Gastrocnemius medialis (tissue), 4 donors: ENCODE measurements at regions not wholly inside any gene's neighbourhood (a gene's known extent, or its start where the extent isn't known, plus 50 kb on each side); places are given as distances from the start of the nearest gene placed in this dataset.

Experiments used
- ATAC-seq, 2 donors: fragments of 150-250 bp; one replicate each; pipeline ENCODE4 v1.9.1; 2016
- DNase-seq, 2 donors: peaks; one replicate each; pipeline ENCODE4 v3.0.0-alpha.2; 2019
- H3K27ac ChIP-seq, 4 donors: fragments of 200-600 bp; sonication (generic); 1 replicate in 1 of 4; 2 replicates in 3 of 4; pipeline ENCODE4 v1.5.1; 2016 to 2018; ENCODE audit warnings: mild to moderate bottlenecking in 2 of 4, moderate library complexity in 1 of 4
- H3K27me3 ChIP-seq, 3 donors: fragments of 200-600 bp; sonication (generic) in 2 of 3; 1 replicate in 1 of 3; 2 replicates in 2 of 3; pipeline versions ENCODE4 v1.5.1 to v1.6.0; 2016 to 2019; ENCODE audit warnings: mild to moderate bottlenecking in 1 of 3, moderate library complexity in 1 of 3
- H3K36me3 ChIP-seq, 2 donors: fragments of 200-600 bp; sonication (generic) in 1 of 2; one replicate each; pipeline ENCODE4 v1.5.1; 2017 to 2018
- H3K4me1 ChIP-seq, 2 donors: fragments of 200-600 bp; sonication (generic) in 1 of 2; one replicate each; pipeline ENCODE4 v1.5.1; 2016 to 2017; ENCODE audit warnings: mild to moderate bottlenecking in 2 of 2
- H3K4me3 ChIP-seq, 4 donors: fragments of 200-600 bp; sonication (generic) in 3 of 4; 1 replicate in 1 of 4; 2 replicates in 3 of 4; pipeline ENCODE4 v1.5.1; 2016 to 2019; ENCODE audit warnings: mild to moderate bottlenecking in 2 of 4
- H3K9me3 ChIP-seq, 3 donors: fragments of 200-600 bp; sonication (generic) in 2 of 3; 1 replicate in 1 of 3; 2 replicates in 2 of 3; pipeline ENCODE4 v1.5.1; 2016 to 2019
- CTCF ChIP-seq, 5 experiments: fragments of 450-650 bp in 3 of 5; fragments of 200-600 bp in 2 of 5; sonication (generic) in 2 of 5; IDR thresholded peaks in 4 of 5; conservative IDR thresholded peaks in 1 of 5; 1 replicate in 4 of 5; 2 replicates in 1 of 5; pipeline ENCODE4 v1.5.1; 2016 to 2019; ENCODE audit warnings: antibody characterized with exemption in 5 of 5, mild to moderate bottlenecking in 3 of 5, moderate library complexity in 3 of 5
- POLR2A ChIP-seq, 2 donors: fragments of 450-650 bp; IDR thresholded peaks; one replicate each; pipeline ENCODE4 v1.6.1; 2017; ENCODE audit warnings: antibody characterized with exemption in 2 of 2, mild to moderate bottlenecking in 2 of 2, moderate library complexity in 2 of 2
- in situ Hi-C, 4 donors: fragments of 200-750 bp; cut with MboI; loops; one replicate each; pipeline versions ENCODE4 v1.15.0 to v1.8.0; 2017; ENCODE audit warnings: low sequenced_read_pairs in 4 of 4
- intact Hi-C: fragments of 100-400 bp; cut with DNase I; formaldehyde crosslinking; loops from one replicate; pipeline ENCODE4 v1.15.1; 2023; ENCODE audit warnings: low total_unique reads

GRCh38 chr3:30181581-30181980, 424.8 kb upstream of the TGFBR2 start:
- in situ Hi-C loops, result no loop called here

GRCh38 chr3:30183421-30183820, 423.0 kb upstream of the TGFBR2 start:
- Histone ChIP-seq H3K27me3 (no peaks in the 10 kb centered on the region), H3K9me3 (no peaks in the 10 kb centered on the region), H3K27ac (no peak overlapping the region), H3K36me3 (no peaks in the 10 kb centered on the region), H3K4me1 (no peaks in the 10 kb centered on the region), H3K4me3 (no peak overlapping the region)
- in situ Hi-C loops, result no loop called here
- no peak for ATAC-seq
- TF ChIP-seq POLR2A (IDR thresholded peaks at IDR 0.05) (no peak), CTCF (IDR thresholded peaks at IDR 0.05 in 4 of 5, conservative IDR thresholded peaks at IDR 0.05 in 1 of 5) (no peak)
- DNase-seq, result no peak
- intact Hi-C loops, result no loop called here

More at GRCh38 chr3:30181581-30181980, 424.8 kb upstream of the TGFBR2 start:
- DNase-seq (no peak), ATAC-seq (no peak)
- no peak overlapping the region for H3K4me3 ChIP-seq
- no peaks in the 10 kb centered on the region for H3K27me3 ChIP-seq
- H3K36me3 ChIP-seq, result no peaks in the 10 kb centered on the region
- intact Hi-C loops, result no loop called here
- H3K4me1 ChIP-seq, result no peaks in the 10 kb centered on the region
- no peaks in the 10 kb centered on the region for H3K9me3 ChIP-seq
- H3K27ac ChIP-seq, result no peak overlapping the region
- TF ChIP-seq POLR2A (IDR thresholded peaks at IDR 0.05), result no peak
- no peak for TF ChIP-seq CTCF (IDR thresholded peaks at IDR 0.05 in 4 of 5, conservative IDR thresholded peaks at IDR 0.05 in 1 of 5)

GRCh38 chr3:30184091-30184810, 422.1 kb upstream of the TGFBR2 start:
- DNase-seq, result no peak
- intact Hi-C loops, result no loop called here
- TF ChIP-seq CTCF (IDR thresholded peaks at IDR 0.05 in 4 of 5, conservative IDR thresholded peaks at IDR 0.05 in 1 of 5) (no peak), POLR2A (IDR thresholded peaks at IDR 0.05) (no peak)

GRCh38 chr3:30185872-30186271, 420.5 kb upstream of the TGFBR2 start:
- in situ Hi-C loops, result no loop called here
- H3K27me3 ChIP-seq, result no peaks in the 10 kb centered on the region
- no peak overlapping the region for H3K4me3 ChIP-seq
- DNase-seq, result no peak
- no peaks in the 10 kb centered on the region for H3K9me3 ChIP-seq
- H3K4me1 ChIP-seq, result peaks cover 5% of the 10 kb centered on the region in 2 donors
- no peak for ATAC-seq
- H3K36me3 ChIP-seq, result no peaks in the 10 kb centered on the region
- H3K27ac ChIP-seq, result no peak overlapping the region
- intact Hi-C loops, result no loop called here
- no peak for TF ChIP-seq CTCF (IDR thresholded peaks at IDR 0.05 in 4 of 5, conservative IDR thresholded peaks at IDR 0.05 in 1 of 5)
- TF ChIP-seq POLR2A (IDR thresholded peaks at IDR 0.05), result no peak

More at GRCh38 chr3:30184091-30184810, 422.1 kb upstream of the TGFBR2 start:
- Histone ChIP-seq H3K4me1 (peaks cover 4 to 5% of the 10 kb centered on the region in 2 donors), H3K4me3 (no peak overlapping the region), H3K36me3 (no peaks in the 10 kb centered on the region), H3K9me3 (no peaks in the 10 kb centered on the region), H3K27me3 (no peaks in the 10 kb centered on the region), H3K27ac (no peak overlapping the region)
- in situ Hi-C loops, result no loop called here
- no peak for ATAC-seq
